ENCODE measurements at regions not wholly inside any gene's neighbourhood (a gene's known extent, or its start where the extent isn't known, plus 50 kb on each side); places are given as distances from the start of the nearest gene placed in this dataset.

GRCh38 chr5:96565582-96566265 is 96.5 kb upstream of the CAST start:
- TF ChIP-seq POLR2A (IDR thresholded peaks at IDR 0.05) (no peak), CTCF (IDR thresholded peaks at IDR 0.05) (no peak)

Measured in uterus (tissue), 2 donors.